ENCODE measurements at regions not wholly inside any gene's neighbourhood (a gene's known extent, or its start where the extent isn't known, plus 50 kb on each side); places are given as distances from the start of the nearest gene placed in this dataset.
"Not testable (repeated sequence)": the region's sequence is repeated elsewhere in the genome, so short reads cannot be mapped to it uniquely, and the experiment has no call there.

DNA sequence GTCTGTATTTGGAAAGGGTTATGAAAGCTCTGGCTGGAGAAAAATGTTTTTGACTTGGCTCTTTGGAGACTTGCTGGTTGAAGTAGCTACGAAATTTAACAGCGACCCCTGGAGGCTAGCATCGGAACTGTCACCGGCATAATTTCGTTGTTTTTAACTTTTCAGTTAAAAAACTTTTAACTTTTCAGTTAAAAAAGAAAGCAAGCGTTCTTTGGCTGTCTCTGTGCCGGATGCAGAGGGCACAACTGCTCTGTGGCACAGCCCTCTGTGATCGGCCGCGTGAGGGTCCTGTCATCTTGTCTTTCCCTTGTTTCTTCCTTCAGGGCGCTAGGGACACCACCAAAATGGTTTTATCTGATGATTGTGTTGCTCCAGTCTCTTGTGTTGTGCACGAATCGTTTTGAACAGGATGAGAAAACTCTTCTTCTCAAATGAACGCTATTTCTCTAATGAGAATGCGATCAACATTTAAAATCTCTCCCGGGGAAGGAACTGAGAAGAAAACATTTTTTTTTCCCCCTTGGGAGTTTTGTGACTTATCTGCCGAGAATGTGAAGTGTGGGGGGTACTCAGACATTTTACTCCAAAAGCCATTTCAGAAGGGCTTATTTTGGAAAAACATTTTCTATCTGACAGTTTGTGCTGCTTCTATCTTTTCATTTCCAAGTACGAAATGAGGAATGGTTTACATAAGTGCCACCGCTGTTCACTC is 57.1 kb downstream of the ADCYAP1 start:
- peaks cover 8% of the 10 kb centered on the region for H3K27me3 Mint-ChIP-seq (ENCODE audit: low read depth)
- peak; percentile 67 for DNase-seq

GRCh38 chr18:963276-963675 is 58.6 kb downstream of the ADCYAP1 start:
- Mint-ChIP-seq H3K4me1 (ENCODE audit: low read depth) (no peaks in the 10 kb centered on the region), H3K4me3 (no peak overlapping the region), H3K36me3 (ENCODE audit: low read depth) (no peaks in the 10 kb centered on the region), H3K9me3 (ENCODE audit: insufficient read depth) (no peaks in the 10 kb centered on the region), H3K27ac (no peak overlapping the region), H3K27me3 (ENCODE audit: low read depth) (peaks cover 8% of the 10 kb centered on the region)
- ATAC-seq (no peak), DNase-seq (no peak)
- ChIA-PET CTCF (interaction anchor here (0.7 to 1.1 kb wide), 2 partner anchors 98 to 99 kb away, joined by 3 to 4 read pairs; no protein-coding TSS in a partner anchor), POLR2A (interaction anchor here (0.6 kb wide), 1 partner anchor 897 kb away, joined by 3 read pairs; no protein-coding TSS in a partner anchor)

More for the DNA sequence above, 57.1 kb downstream of the ADCYAP1 start:
- Mint-ChIP-seq H3K36me3 (ENCODE audit: low read depth) (no peaks in the 10 kb centered on the region), H3K4me3 (no peak overlapping the region), H3K9me3 (ENCODE audit: insufficient read depth) (no peaks in the 10 kb centered on the region), H3K27ac (no peak overlapping the region), H3K4me1 (ENCODE audit: low read depth) (no peaks in the 10 kb centered on the region)
- ChIA-PET POLR2A (interaction anchor here (0.5 kb wide), 1 partner anchor 243 kb away, joined by 4 read pairs; no protein-coding TSS in a partner anchor), CTCF (interaction anchor here (0.7 to 1.9 kb wide), 13 partner anchors 8 to 136 kb away, joined by 3 to 28 read pairs (median 4); no protein-coding TSS in a partner anchor)
- ATAC-seq, result no peak

GRCh38 chr18:965921-966758 is 61.5 kb downstream of the ADCYAP1 start:
- Mint-ChIP-seq H3K9me3 (ENCODE audit: insufficient read depth) (no peaks in the 10 kb centered on the region), H3K4me1 (ENCODE audit: low read depth) (no peaks in the 10 kb centered on the region), H3K27me3 (ENCODE audit: low read depth) (peaks cover 8% of the 10 kb centered on the region), H3K36me3 (ENCODE audit: low read depth) (no peaks in the 10 kb centered on the region), H3K4me3 (no peak overlapping the region), H3K27ac (no peak overlapping the region)
- CTCF ChIA-PET, result interaction anchor here (0.6 kb wide), 1 partner anchor 249 kb away, joined by 3 read pairs; no protein-coding TSS in a partner anchor
- no peak for DNase-seq
- POLR2A ChIA-PET, result no interaction called here
- ATAC-seq, result no peak

DNA sequence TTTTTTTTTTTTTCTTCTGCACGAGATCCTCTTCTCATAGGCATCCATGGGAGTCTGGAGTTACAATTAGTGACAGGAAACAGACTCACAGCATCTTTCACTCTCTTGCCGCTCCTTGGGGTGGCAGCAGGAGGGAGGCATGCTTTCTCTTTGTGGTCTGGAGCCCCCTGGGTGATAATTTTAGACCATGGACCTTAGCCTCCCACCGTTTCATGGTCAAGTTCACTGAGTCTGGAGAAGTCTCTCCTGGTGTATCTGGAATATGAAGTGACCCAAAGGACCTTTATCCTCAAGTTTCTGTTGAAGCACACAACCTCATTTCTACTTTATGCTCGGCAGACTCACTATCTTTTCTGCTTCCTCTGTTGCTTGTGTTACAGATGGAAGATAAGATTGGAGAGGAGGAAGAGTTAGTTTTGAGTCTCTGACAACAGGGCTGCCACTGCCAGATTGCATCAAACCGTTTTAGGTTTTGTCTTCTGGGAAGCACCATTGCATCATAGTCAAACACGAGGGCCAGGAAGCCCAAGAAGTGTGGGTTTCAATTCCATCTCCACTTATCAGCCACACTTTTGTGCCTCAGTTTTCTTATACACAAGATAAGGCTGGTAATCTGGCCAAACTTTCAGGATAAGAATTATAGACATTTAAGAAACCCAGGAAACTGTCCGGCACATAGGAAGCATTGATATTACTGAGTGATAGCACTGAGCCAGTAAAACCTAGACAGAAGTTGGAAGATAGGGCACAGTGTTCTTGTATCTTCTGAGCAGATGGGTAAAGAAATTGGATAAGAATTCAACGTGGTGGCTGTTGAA is 62.3 kb downstream of the ADCYAP1 start:
- Mint-ChIP-seq H3K27ac (no peak overlapping the region), H3K4me1 (ENCODE audit: low read depth) (no peaks in the 10 kb centered on the region), H3K36me3 (ENCODE audit: low read depth) (no peaks in the 10 kb centered on the region), H3K27me3 (ENCODE audit: low read depth) (peaks cover 6% of the 10 kb centered on the region), H3K9me3 (ENCODE audit: insufficient read depth) (no peaks in the 10 kb centered on the region), H3K4me3 (no peak overlapping the region)
- DNase-seq (no peak), ATAC-seq (no peak)
- CTCF ChIA-PET, result no interaction called here
- POLR2A ChIA-PET, result no interaction called here

- H3K4me1 Mint-ChIP-seq (ENCODE audit: low read depth); DNase-seq; CTCF ChIA-PET; H3K27me3 Mint-ChIP-seq (ENCODE audit: low read depth); ATAC-seq; H3K36me3 Mint-ChIP-seq (ENCODE audit: low read depth); H3K9me3 Mint-ChIP-seq (ENCODE audit: insufficient read depth); H3K4me3 Mint-ChIP-seq; POLR2A ChIA-PET; H3K27ac Mint-ChIP-seq: not testable (repeated sequence)
Measured at GRCh38 chr18:968910-969309, 64.2 kb downstream of the ADCYAP1 start.

DNA sequence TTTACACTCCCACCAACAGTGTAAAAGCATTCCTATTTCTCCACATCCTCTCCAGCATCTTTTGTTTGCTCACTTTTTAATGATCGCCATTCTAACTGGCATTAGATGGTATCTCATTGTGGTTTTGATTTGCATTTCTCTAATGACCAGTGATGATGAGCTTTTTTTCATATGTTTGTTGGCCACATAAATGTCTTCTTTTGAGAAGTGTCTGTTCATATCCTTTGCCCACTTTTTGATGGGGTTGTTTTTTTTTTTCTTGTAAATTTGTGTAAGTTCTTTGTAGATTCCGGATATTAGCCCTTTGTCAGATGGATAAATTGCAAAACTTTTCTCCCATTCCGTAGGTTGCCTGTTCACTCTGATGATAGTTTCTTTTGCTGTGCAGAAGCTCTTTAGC is 64.6 kb downstream of the ADCYAP1 start:
- DNase-seq; POLR2A ChIA-PET; H3K27ac Mint-ChIP-seq; CTCF ChIA-PET; H3K27me3 Mint-ChIP-seq (ENCODE audit: low read depth); H3K4me3 Mint-ChIP-seq; ATAC-seq; H3K36me3 Mint-ChIP-seq (ENCODE audit: low read depth); H3K4me1 Mint-ChIP-seq (ENCODE audit: low read depth); H3K9me3 Mint-ChIP-seq (ENCODE audit: insufficient read depth): not testable (repeated sequence)

- DNase-seq; H3K4me1 Mint-ChIP-seq (ENCODE audit: low read depth); POLR2A ChIA-PET; H3K27ac Mint-ChIP-seq; H3K36me3 Mint-ChIP-seq (ENCODE audit: low read depth); ATAC-seq; CTCF ChIA-PET; H3K9me3 Mint-ChIP-seq (ENCODE audit: insufficient read depth); H3K27me3 Mint-ChIP-seq (ENCODE audit: low read depth); H3K4me3 Mint-ChIP-seq: not testable (repeated sequence)
Measured at GRCh38 chr18:974606-975005, 69.9 kb downstream of the ADCYAP1 start.

DNA sequence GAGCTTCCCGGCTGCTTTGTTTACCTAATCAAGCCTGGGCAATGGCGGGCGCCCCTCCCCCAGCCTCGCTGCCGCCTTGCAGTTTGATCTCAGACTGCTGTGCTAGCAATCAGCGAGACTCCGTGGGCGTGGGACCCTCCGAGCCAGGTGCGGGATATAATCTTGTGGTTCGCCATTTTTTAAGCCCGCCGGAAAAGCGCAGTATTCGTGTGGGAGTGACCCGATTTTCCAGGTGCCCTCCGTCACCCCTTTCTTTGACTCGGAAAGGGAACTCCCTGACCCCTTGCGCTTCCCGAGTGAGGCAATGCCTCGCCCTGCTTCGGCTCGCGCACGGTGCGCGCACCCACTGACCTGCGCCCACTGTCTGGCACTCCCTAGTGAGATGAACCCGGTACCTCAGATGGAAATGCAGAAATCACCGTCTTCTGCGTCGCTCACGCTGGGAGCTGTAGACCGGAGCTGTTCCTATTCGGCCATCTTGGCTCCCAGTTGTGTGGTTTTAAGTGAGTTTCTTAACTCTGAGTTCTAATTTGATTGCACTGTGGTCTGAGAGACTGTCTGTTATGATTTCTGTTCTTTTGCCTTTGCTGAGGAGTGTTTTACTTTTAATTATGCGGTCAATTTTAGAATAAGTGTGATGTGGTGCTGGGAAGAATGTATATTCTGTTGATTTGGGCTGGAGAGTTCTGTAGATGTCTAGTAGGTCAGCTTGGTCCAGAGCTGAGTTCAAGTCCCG is 71.9 kb downstream of the ADCYAP1 start:
- not testable (repeated sequence) for H3K27ac Mint-ChIP-seq; ATAC-seq; H3K27me3 Mint-ChIP-seq (ENCODE audit: low read depth)

GRCh38 chr18:977327-977726 is 72.7 kb downstream of the ADCYAP1 start:
- H3K9me3 Mint-ChIP-seq (ENCODE audit: insufficient read depth); POLR2A ChIA-PET; H3K4me1 Mint-ChIP-seq (ENCODE audit: low read depth); CTCF ChIA-PET; H3K27ac Mint-ChIP-seq; DNase-seq; ATAC-seq; H3K27me3 Mint-ChIP-seq (ENCODE audit: low read depth); H3K36me3 Mint-ChIP-seq (ENCODE audit: low read depth); H3K4me3 Mint-ChIP-seq: not testable (repeated sequence)

More for the DNA sequence above, 71.9 kb downstream of the ADCYAP1 start:
- H3K9me3 Mint-ChIP-seq (ENCODE audit: insufficient read depth); DNase-seq; POLR2A ChIA-PET; H3K4me1 Mint-ChIP-seq (ENCODE audit: low read depth); H3K36me3 Mint-ChIP-seq (ENCODE audit: low read depth); CTCF ChIA-PET: not testable (repeated sequence)
- peak overlapping the region; percentile 8 for H3K4me3 Mint-ChIP-seq

DNA sequence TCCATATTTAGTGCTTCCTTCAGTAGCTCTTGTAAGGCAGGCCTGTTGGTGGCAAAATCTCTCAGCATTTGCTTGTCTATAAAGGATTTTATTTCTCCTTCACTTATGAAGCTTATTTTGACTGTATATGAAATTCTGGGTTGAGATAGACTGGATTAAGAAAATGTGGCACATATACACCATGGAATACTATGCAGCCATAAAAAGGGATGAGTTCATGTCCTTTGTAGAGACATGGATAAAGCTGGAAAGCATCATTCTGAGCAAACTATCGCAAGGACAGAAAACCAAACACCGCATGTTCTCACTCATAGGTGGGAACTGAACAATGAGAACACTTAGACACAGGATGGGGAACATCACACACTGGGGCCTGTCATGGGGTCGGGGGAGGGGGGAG is 73.1 kb downstream of the ADCYAP1 start:
- DNase-seq; H3K4me1 Mint-ChIP-seq (ENCODE audit: low read depth); H3K36me3 Mint-ChIP-seq (ENCODE audit: low read depth); ATAC-seq; H3K4me3 Mint-ChIP-seq; H3K27me3 Mint-ChIP-seq (ENCODE audit: low read depth); H3K9me3 Mint-ChIP-seq (ENCODE audit: insufficient read depth); H3K27ac Mint-ChIP-seq; POLR2A ChIA-PET; CTCF ChIA-PET: not testable (repeated sequence)

GRCh38 chr18:980586-980985 is 75.9 kb downstream of the ADCYAP1 start:
- POLR2A ChIA-PET, result no interaction called here
- H3K4me3 Mint-ChIP-seq, result no peak overlapping the region
- no peak overlapping the region for H3K27ac Mint-ChIP-seq
- H3K4me1 Mint-ChIP-seq (ENCODE audit: low read depth), result no peaks in the 10 kb centered on the region
- DNase-seq (no peak), ATAC-seq (no peak)
- H3K27me3 Mint-ChIP-seq (ENCODE audit: low read depth), result no peaks in the 10 kb centered on the region
- peaks cover 5% of the 10 kb centered on the region for H3K9me3 Mint-ChIP-seq (ENCODE audit: insufficient read depth)
- no peaks in the 10 kb centered on the region for H3K36me3 Mint-ChIP-seq (ENCODE audit: low read depth)
- CTCF ChIA-PET, result no interaction called here

All from activated CD8-positive, alpha-beta T cell treated with anti-CD3 and anti-CD28 coated beads, Interleukin-2, amount 10 ng/mL, durations not matched to agents 7 days and 5 days (primary cell).